Transverse colon (tissue), 4 donors: ENCODE measurements at regions not wholly inside any gene's neighbourhood (a gene's known extent, or its start where the extent isn't known, plus 50 kb on each side); places are given as distances from the start of the nearest gene placed in this dataset.

Experiments
- DNase-seq: peaks from one replicate; pipeline ENCODE4 v3.0.0-alpha.2; 2019
- H3K27ac ChIP-seq, 4 donors: fragments of 200-600 bp; sonication (generic); 2 replicates each; pipeline ENCODE4 v1.5.1; 2016 to 2018; ENCODE audit warnings: inconsistent platforms in 4 of 4
- H3K27me3 ChIP-seq: fragments of 200-600 bp; sonication (generic); 2 replicates; pipeline ENCODE4 v1.5.1; 2017; ENCODE audit warnings: inconsistent platforms
- H3K36me3 ChIP-seq, 4 donors: fragments of 200-600 bp; sonication (generic); 2 replicates each; pipeline ENCODE4 v1.5.1; 2017 to 2019; ENCODE audit warnings: inconsistent platforms in 4 of 4
- H3K4me1 ChIP-seq, 4 donors: fragments of 200-600 bp; sonication (generic); 2 replicates each; pipeline ENCODE4 v1.5.1; 2017 to 2020; ENCODE audit warnings: inconsistent platforms in 4 of 4
- H3K4me3 ChIP-seq, 4 donors: fragments of 200-600 bp; sonication (generic); 1 replicate in 1 of 4; 2 replicates in 3 of 4; pipeline versions ENCODE4 v1.5.1 to v1.6.1; 2017 to 2019; ENCODE audit warnings: inconsistent platforms in 4 of 4
- H3K9me3 ChIP-seq, 2 donors: fragments of 200-600 bp; sonication (generic); 2 replicates each; pipeline ENCODE4 v1.5.1; 2017 to 2019; ENCODE audit warnings: inconsistent platforms in 2 of 2
- EP300 ChIP-seq: sonication (generic); formaldehyde crosslinking; IDR thresholded peaks from one replicate; pipeline ENCODE4 v1.6.1; 2017; ENCODE audit warnings: antibody characterized with exemption, low read depth
- POLR2A ChIP-seq: fragments of 450-650 bp; IDR thresholded peaks from one replicate; pipeline ENCODE4 v1.6.1; 2016; ENCODE audit warnings: antibody characterized with exemption, mild to moderate bottlenecking, moderate library complexity
- POLR2AphosphoS5 ChIP-seq, 3 donors: sonication (generic); formaldehyde crosslinking; IDR thresholded peaks; one replicate each; pipeline ENCODE4 v1.6.1; 2016; ENCODE audit warnings: antibody characterized with exemption in 3 of 3
- WGBS, 2 donors: methylation state at CpG; one replicate each; pipeline ENCODE4 v1.1.5; 2018; ENCODE audit warnings: low coverage in 1 of 2; 5-methylcytosine and 5-hydroxymethylcytosine counted together
- in situ Hi-C, 4 donors: fragments of 200-750 bp; cut with MboI; loops; one replicate each; pipeline versions ENCODE4 v1.15.0 to v1.15.1; 2017; ENCODE audit warnings: low sequenced_read_pairs in 3 of 4, low pct_ligation_motif_present in 1 of 4, low pct_unique_long_range_greater_than_20kb in 1 of 4
- intact Hi-C: fragments of 100-400 bp; cut with DNase I; formaldehyde crosslinking; loops from one replicate; pipeline ENCODE4 v1.15.1; 2023; ENCODE audit warnings: low total_unique reads
- TF ChIP-seq, protein P1 (sequence below), 5 experiments: fragments of 200-600 bp in 3 of 5; fragments of 450-650 bp in 2 of 5; sonication (generic) in 3 of 5; IDR thresholded peaks; 1 replicate in 2 of 5; 2 replicates in 3 of 5; pipeline ENCODE4 v1.5.1; 2016 to 2017; ENCODE audit warnings: antibody characterized with exemption in 5 of 5, inconsistent platforms in 3 of 5, mild to moderate bottlenecking in 2 of 5, moderate library complexity in 1 of 5

DNA sequence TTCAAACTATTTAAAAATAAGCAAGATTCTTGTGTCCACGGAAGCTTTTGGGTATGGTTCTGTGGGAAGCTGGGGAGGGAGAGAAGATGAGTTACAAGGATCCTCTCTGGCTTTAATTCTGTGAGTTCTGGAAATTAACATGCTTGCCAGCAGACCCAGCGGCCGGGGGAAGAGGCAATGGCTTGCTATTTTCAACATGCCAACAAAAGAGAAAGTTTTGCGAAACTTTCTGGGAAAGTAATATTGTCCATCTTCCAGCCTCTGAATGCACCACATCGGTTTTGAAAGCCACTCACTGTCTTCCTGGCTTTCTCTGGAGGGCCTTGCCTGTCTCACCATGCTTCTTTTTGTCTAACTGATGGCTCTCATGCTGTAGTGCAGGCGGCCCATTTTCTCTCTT lies 85.7 kb downstream of the EN1 start:
- in situ Hi-C loops (no loop called here), intact Hi-C loops (no loop called here)
- Histone ChIP-seq H3K27me3 (peaks cover 30% of the 10 kb centered on the region), H3K4me1 (no peaks in the 10 kb centered on the region), H3K4me3 (no peak overlapping the region), H3K27ac (no peak overlapping the region), H3K36me3 (no peaks in the 10 kb centered on the region), H3K9me3 (no peaks in the 10 kb centered on the region)
- no peak for DNase-seq
- TF ChIP-seq, protein P1, sequence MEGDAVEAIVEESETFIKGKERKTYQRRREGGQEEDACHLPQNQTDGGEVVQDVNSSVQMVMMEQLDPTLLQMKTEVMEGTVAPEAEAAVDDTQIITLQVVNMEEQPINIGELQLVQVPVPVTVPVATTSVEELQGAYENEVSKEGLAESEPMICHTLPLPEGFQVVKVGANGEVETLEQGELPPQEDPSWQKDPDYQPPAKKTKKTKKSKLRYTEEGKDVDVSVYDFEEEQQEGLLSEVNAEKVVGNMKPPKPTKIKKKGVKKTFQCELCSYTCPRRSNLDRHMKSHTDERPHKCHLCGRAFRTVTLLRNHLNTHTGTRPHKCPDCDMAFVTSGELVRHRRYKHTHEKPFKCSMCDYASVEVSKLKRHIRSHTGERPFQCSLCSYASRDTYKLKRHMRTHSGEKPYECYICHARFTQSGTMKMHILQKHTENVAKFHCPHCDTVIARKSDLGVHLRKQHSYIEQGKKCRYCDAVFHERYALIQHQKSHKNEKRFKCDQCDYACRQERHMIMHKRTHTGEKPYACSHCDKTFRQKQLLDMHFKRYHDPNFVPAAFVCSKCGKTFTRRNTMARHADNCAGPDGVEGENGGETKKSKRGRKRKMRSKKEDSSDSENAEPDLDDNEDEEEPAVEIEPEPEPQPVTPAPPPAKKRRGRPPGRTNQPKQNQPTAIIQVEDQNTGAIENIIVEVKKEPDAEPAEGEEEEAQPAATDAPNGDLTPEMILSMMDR (IDR thresholded peaks at IDR 0.05): no peak
- TF ChIP-seq POLR2AphosphoS5 (IDR thresholded peaks at IDR 0.05): no peak
- TF ChIP-seq POLR2A: no peak
- no peak for TF ChIP-seq EP300
- WGBS, 2 donors: 76 to 85% methylated on average over 1 to 6 of the region's 6 CpGs

DNA sequence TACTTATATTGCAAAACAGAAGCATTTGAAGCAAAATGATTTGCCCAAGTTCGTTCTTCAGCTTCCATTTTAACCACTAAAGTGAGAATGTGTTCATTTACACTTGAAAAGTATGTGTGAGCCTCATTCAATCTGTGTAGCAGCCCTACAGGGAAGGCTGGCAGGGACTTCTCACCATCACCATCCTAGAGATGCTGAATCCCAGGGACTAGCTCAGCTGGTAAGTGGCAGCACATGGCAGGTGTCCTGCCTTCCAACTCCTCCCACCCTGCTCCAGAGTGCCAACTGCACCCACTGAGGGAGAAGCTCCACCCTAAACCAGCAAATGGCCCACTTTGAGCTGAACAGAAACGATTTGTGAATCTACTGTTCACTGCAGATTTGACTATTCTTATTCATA lies 91.5 kb downstream of the EN1 start:
- WGBS, 2 donors: 28% methylated on average over 2 of the region's 2 CpGs; no CpG with 5 or more reads in 1 of the 2 donors
- Histone ChIP-seq H3K4me3 (no peak overlapping the region), H3K36me3 (no peaks in the 10 kb centered on the region), H3K9me3 (no peaks in the 10 kb centered on the region), H3K4me1 (no peaks in the 10 kb centered on the region), H3K27me3 (peaks cover 7% of the 10 kb centered on the region), H3K27ac (no peak overlapping the region)
- intact Hi-C loops: no loop called here
- DNase-seq: no peak
- in situ Hi-C loops: no loop called here
- TF ChIP-seq POLR2AphosphoS5 (IDR thresholded peaks at IDR 0.05): no peak
- TF ChIP-seq EP300: no peak
- TF ChIP-seq, protein P1 (IDR thresholded peaks at IDR 0.05): no peak
- TF ChIP-seq POLR2A: no peak

DNA sequence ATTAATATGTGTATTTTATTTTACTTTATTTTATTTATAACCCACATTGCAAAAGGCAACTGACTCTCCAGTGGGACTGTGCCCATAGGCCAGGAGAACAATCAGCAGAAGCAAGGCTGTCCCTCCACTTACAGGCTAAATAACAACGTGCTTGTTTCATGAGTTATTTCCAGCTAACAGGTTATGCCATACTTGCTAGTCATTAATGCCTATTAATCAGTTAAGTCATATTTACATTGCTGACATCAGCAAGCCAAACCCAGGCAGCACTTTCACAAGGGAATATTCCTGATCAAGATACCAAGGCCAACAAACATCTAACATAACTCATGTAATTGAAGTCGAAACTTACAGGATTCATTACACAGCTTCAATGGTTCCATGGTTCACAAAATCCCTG lies 92.1 kb downstream of the EN1 start:
- Histone ChIP-seq H3K36me3 (no peaks in the 10 kb centered on the region), H3K27ac (no peak overlapping the region), H3K27me3 (peaks cover 7% of the 10 kb centered on the region), H3K4me1 (no peaks in the 10 kb centered on the region), H3K4me3 (no peak overlapping the region), H3K9me3 (no peaks in the 10 kb centered on the region)
- TF ChIP-seq POLR2AphosphoS5 (IDR thresholded peaks at IDR 0.05) (no peak), EP300 (no peak), POLR2A (no peak)
- TF ChIP-seq, protein P1 (IDR thresholded peaks at IDR 0.05): no peak
- 38 to 71% methylated on average over 2 of the region's 2 CpGs for WGBS, 2 donors
- in situ Hi-C loops: no loop called here
- intact Hi-C loops: no loop called here
- DNase-seq: no peak

DNA sequence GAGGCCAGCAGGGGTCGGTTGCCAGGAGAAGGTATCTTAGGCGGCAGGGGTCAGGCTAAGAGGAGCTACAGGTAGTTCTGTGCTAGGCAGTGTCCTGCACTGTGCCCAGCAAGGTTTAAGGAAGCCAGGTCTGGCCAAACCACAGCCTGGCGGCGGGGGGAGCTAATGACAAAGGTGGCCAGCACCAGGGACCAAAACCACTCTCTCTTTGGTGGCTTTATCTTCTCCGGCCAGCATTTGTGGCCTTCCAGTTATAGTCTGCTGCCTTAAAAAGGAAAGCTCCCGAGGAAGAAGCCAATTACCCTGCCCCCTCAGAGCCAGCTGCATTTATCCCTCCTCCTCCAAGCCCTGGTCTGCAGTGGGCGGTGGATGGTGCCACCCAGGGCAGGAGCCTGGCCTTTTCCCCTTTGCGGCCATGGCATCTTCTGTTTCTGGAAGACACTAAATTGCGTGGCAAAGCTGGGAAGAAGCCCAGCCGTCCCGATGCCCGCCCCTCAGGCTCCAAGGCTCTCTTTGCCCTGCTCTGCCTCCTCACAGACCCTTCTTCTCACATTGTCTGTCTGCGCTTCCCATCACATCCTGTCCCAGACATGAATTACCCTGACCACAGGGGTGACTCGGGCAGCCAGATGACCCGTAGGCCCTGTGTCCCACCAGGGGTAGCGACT lies 94.6 kb downstream of the EN1 start:
- Histone ChIP-seq H3K27ac (no peak overlapping the region), H3K4me3 (no peak overlapping the region), H3K4me1 (no peaks in the 10 kb centered on the region), H3K36me3 (no peaks in the 10 kb centered on the region), H3K27me3 (peaks cover 7% of the 10 kb centered on the region), H3K9me3 (no peaks in the 10 kb centered on the region)
- TF ChIP-seq EP300: no peak
- TF ChIP-seq, protein P1 (IDR thresholded peaks at IDR 0.05): no peak
- no peak for TF ChIP-seq POLR2A
- no peak for TF ChIP-seq POLR2AphosphoS5 (IDR thresholded peaks at IDR 0.05)
- intact Hi-C loops: no loop called here
- in situ Hi-C loops: no loop called here
- WGBS, 2 donors: 68 to 75% methylated on average over 4 to 16 of the region's 16 CpGs
- no peak for DNase-seq
